ENCODE measurements at regions not wholly inside any gene's neighbourhood (a gene's known extent, or its start where the extent isn't known, plus 50 kb on each side); places are given as distances from the start of the nearest gene placed in this dataset.
A peak's percentile ranks its signal among the peaks of the same experiment; 100 is the strongest.

DNA sequence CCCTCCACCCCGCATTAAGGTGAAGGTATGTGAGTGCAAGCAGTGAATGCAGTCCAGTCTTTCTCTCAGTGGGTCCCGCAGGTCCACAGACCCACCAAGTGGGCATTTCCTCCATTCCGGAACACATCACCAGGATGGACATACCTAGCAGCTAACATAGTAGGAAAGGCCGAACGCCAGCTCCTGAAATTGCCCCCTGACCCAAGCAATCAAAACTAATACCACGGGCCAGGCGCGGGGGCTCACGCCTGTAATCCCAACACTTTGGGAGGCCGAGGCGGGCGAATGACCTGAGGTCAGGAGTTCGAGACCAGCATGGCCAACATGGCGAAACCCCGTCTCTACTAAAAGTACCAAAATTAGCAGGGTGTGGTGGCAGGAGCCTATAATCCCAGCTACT, 71.7 kb upstream of the VSTM2B start:
- H3K36me3 ChIP-seq (ENCODE audit: control insufficient read depth, insufficient read depth, low read length), result no peaks in the 10 kb centered on the region
- TF ChIP-seq, protein P1, sequence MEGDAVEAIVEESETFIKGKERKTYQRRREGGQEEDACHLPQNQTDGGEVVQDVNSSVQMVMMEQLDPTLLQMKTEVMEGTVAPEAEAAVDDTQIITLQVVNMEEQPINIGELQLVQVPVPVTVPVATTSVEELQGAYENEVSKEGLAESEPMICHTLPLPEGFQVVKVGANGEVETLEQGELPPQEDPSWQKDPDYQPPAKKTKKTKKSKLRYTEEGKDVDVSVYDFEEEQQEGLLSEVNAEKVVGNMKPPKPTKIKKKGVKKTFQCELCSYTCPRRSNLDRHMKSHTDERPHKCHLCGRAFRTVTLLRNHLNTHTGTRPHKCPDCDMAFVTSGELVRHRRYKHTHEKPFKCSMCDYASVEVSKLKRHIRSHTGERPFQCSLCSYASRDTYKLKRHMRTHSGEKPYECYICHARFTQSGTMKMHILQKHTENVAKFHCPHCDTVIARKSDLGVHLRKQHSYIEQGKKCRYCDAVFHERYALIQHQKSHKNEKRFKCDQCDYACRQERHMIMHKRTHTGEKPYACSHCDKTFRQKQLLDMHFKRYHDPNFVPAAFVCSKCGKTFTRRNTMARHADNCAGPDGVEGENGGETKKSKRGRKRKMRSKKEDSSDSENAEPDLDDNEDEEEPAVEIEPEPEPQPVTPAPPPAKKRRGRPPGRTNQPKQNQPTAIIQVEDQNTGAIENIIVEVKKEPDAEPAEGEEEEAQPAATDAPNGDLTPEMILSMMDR (IDR thresholded peaks at IDR 0.05; ENCODE audit: insufficient read depth, low read length, poor library complexity, severe bottlenecking), result no peak
- DNase-seq (ENCODE audit: extremely low read depth, insufficient read length), result no peak
- H3K4me3 ChIP-seq (replicated peaks; ENCODE audit: low read depth, low read length), result no peak overlapping the region
- H3K27me3 ChIP-seq (replicated peaks; ENCODE audit: control insufficient read depth, insufficient read depth, low read length), result no peaks in the 10 kb centered on the region

DNA sequence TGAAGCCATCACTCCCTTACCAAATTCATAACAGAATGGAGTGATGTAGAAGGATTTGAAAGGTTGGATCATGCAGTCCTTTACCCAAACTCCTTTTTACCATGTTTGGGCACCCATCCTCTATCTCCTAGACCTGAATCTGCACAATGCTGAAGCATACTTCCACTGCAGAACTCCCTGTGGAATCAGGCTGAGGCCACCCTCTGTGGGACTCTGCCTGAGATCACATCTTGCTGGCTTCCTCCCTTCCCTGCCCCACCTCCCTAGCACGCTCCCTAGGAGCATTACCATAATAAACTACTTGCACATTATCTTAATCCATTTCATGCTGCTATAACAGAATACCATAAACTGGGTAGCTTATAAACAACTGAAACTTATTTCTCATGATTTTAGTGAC, 68.4 kb upstream of the VSTM2B start:
- no peak for DNase-seq (ENCODE audit: extremely low read depth, insufficient read length)
- no peaks in the 10 kb centered on the region for H3K36me3 ChIP-seq (ENCODE audit: control insufficient read depth, insufficient read depth, low read length)

DNA sequence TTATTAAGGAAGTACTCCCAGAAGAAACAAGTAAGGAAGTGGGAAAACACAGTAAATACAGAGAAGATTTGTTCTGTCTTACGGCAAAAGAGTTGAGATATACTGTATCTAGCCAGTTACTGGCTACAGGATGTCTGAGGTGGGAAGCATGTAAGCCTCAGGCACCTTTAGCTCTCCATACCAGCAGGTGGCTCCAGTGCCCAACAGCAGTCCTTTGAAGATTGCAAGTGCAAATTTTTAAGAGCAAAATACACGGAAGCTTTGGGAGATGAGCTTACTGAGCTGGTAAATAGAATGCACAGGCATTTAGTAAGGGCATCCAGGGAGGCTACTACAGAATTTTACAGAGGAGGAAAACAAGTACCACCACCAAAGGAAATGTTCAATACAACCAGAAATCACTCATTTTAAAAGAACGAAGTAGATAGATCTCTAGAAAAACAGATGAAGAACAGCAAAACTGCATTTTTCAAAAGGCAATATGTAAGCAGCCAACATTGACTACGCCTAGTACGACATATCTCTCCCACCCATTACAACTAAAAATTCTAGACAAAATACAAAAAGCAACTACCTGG, 57.9 kb upstream of the VSTM2B start:
- TF ChIP-seq, protein P1 (IDR thresholded peaks at IDR 0.05; ENCODE audit: insufficient read depth, low read length, poor library complexity, severe bottlenecking), result peak; percentile 70
- no peak overlapping the region for H3K4me3 ChIP-seq (replicated peaks; ENCODE audit: low read depth, low read length)
- H3K27me3 ChIP-seq (replicated peaks; ENCODE audit: control insufficient read depth, insufficient read depth, low read length), result no peaks in the 10 kb centered on the region
- DNase-seq (ENCODE audit: extremely low read depth, insufficient read length), result no peak
- H3K36me3 ChIP-seq (ENCODE audit: control insufficient read depth, insufficient read depth, low read length), result no peaks in the 10 kb centered on the region

More for the DNA sequence above, 68.4 kb upstream of the VSTM2B start:
- TF ChIP-seq, protein P1 (IDR thresholded peaks at IDR 0.05; ENCODE audit: insufficient read depth, low read length, poor library complexity, severe bottlenecking), result no peak
- H3K27me3 ChIP-seq (replicated peaks; ENCODE audit: control insufficient read depth, insufficient read depth, low read length), result no peaks in the 10 kb centered on the region
- no peak overlapping the region for H3K4me3 ChIP-seq (replicated peaks; ENCODE audit: low read depth, low read length)

DNA sequence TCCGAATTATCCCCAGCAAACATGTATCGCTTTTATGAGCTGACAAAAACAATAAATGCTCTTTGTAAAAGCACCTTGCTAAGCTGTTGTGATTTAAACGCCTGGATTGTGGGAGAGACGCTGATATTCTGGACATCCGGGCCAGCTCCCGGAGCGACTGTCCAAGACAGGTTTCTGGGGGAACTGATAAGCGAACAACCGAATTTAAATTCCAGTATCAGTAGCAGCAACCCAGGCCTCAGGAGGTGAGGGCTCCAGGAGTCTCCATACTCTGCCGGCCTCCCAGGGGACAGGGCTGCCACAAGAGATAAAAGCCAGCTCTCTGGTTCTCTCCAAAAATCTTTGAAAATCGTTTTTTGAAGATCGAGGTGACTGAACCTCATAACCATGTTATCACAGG, 50.3 kb upstream of the VSTM2B start:
- no peak for DNase-seq (ENCODE audit: extremely low read depth, insufficient read length)
- TF ChIP-seq, protein P1 (IDR thresholded peaks at IDR 0.05; ENCODE audit: insufficient read depth, low read length, poor library complexity, severe bottlenecking), result no peak
- no peaks in the 10 kb centered on the region for H3K36me3 ChIP-seq (ENCODE audit: control insufficient read depth, insufficient read depth, low read length)
- no peak overlapping the region for H3K4me3 ChIP-seq (replicated peaks; ENCODE audit: low read depth, low read length)
- no peaks in the 10 kb centered on the region; the same call in 1 of the 2 replicates for H3K27me3 ChIP-seq (replicated peaks; ENCODE audit: control insufficient read depth, insufficient read depth, low read length)
